OCI-LY3 (cell line): ENCODE measurements at regions not wholly inside any gene's neighbourhood (a gene's known extent, or its start where the extent isn't known, plus 50 kb on each side); places are given as distances from the start of the nearest gene placed in this dataset.

Source experiments
- H2AFZ ChIP-seq: fragments of 200-600, 300-600 bp; shearing (Covaris generic); 2 replicates; pipeline ENCODE4 v1.6.0; 2014; ENCODE audit warnings: antibody characterized with exemption, low read depth, low read length
- H3K27ac ChIP-seq: fragments of 200-600, 300-600 bp; sonication (generic); 2 replicates; pipeline ENCODE4 v1.5.1; 2014; ENCODE audit warnings: mild to moderate bottlenecking, low read length, moderate library complexity, mixed read lengths
- H3K27me3 ChIP-seq: fragments of 200-600, 300-600 bp; sonication (generic); 2 replicates; pipeline ENCODE4 v1.6.1; 2014; ENCODE audit warnings: low read depth, low read length, mixed read lengths
- H3K36me3 ChIP-seq: fragments of 200-600, 300-600 bp; sonication (generic); replicated peaks from 2 replicates; pipeline ENCODE3; 2014; ENCODE audit warnings: low read depth, low read length, mixed read lengths
- H3K4me1 ChIP-seq: fragments of 300-600, 200-600 bp; sonication (generic); 2 replicates; pipeline ENCODE4 v1.6.1; 2014; ENCODE audit warnings: low read length, mixed read lengths
- H3K4me2 ChIP-seq: fragments of 200-600, 300-600 bp; sonication (generic); 2 replicates; pipeline ENCODE4 v1.6.1; 2014; ENCODE audit warnings: low read length, mixed read lengths
- H3K4me3 ChIP-seq: fragments of 300-600, 200-600 bp; sonication (generic); 2 replicates; pipeline ENCODE4 v1.5.1; 2014; ENCODE audit warnings: antibody characterized with exemption, mild to moderate bottlenecking, low read length, moderate library complexity
- H3K79me2 ChIP-seq: fragments of 300-600, 200-600 bp; shearing (Covaris generic); 2 replicates; pipeline ENCODE4 v1.6.1; 2014; ENCODE audit warnings: mild to moderate bottlenecking, low read length, mixed read lengths
- H3K9ac ChIP-seq: fragments of 300-600, 200-600 bp; shearing (Covaris generic); 2 replicates; pipeline ENCODE4 v1.6.0; 2014; ENCODE audit warnings: mild to moderate bottlenecking, low read length, moderate library complexity
- H3K9me3 ChIP-seq: fragments of 200-600, 300-600 bp; shearing (Covaris generic); 2 replicates; pipeline ENCODE4 v1.6.1; 2014; ENCODE audit warnings: low read length, mixed read lengths; ENCODE audit not compliant: insufficient read depth
- H4K20me1 ChIP-seq: fragments of 200-600, 300-600 bp; sonication (generic); 2 replicates; pipeline ENCODE4 v1.6.1; 2016; ENCODE audit warnings: low read length, mixed read lengths; ENCODE audit not compliant: insufficient read depth
- CTCF ChIP-seq: fragments of 200-600, 300-600 bp; sonication (generic); IDR thresholded peaks from 2 replicates; pipeline ENCODE4 v1.5.1; 2014; ENCODE audit warnings: antibody characterized with exemption, low read length, low read depth
- EZH2phosphoT487 ChIP-seq: fragments of 200-600 bp; shearing (Covaris generic); IDR thresholded peaks from 2 replicates; pipeline ENCODE4 v1.6.1; 2018; ENCODE audit warnings: antibody characterized with exemption, mixed run types, low read depth

GRCh38 chr20:24048024-24048611 lies 59.5 kb upstream of the GGTLC1 start:
- Histone ChIP-seq H3K9me3 (no peaks in the 10 kb centered on the region), H3K27ac (no peak overlapping the region), H3K79me2 (no peaks in the 10 kb centered on the region), H3K27me3 (peaks cover 11% of the 10 kb centered on the region), H4K20me1 (no peaks in the 10 kb centered on the region), H3K4me2 (no peak overlapping the region), H3K9ac (no peak overlapping the region), H3K4me3 (no peak overlapping the region), H3K4me1 (0 out of 2 replicates have a peak, but pooled peaks cover 4% of the 10 kb centered on the region), H3K36me3 (no peaks in the 10 kb centered on the region), H2AFZ (no peak overlapping the region)
- TF ChIP-seq CTCF (no peak), EZH2phosphoT487 (no peak)

GRCh38 chr20:24046888-24047287 lies 58.3 kb upstream of the GGTLC1 start:
- no peaks in the 10 kb centered on the region for H3K79me2 ChIP-seq
- H3K9ac ChIP-seq: no peak overlapping the region

GRCh38 chr20:24045621-24046318 lies 57.2 kb upstream of the GGTLC1 start:
- peaks cover 12% of the 10 kb centered on the region for H3K27me3 ChIP-seq
- H3K4me1 ChIP-seq: 0 out of 2 replicates have a peak, but pooled peaks cover 4% of the 10 kb centered on the region
- no peaks in the 10 kb centered on the region for H4K20me1 ChIP-seq
- no peak overlapping the region for H3K27ac ChIP-seq
- TF ChIP-seq CTCF (no peak), EZH2phosphoT487 (no peak)
- no peaks in the 10 kb centered on the region for H3K36me3 ChIP-seq
- H3K79me2 ChIP-seq: no peaks in the 10 kb centered on the region
- H3K4me3 ChIP-seq: no peak overlapping the region
- H3K9ac ChIP-seq: no peak overlapping the region
- H3K9me3 ChIP-seq: no peaks in the 10 kb centered on the region
- H2AFZ ChIP-seq: no peak overlapping the region
- H3K4me2 ChIP-seq: no peak overlapping the region

More at GRCh38 chr20:24046888-24047287, 58.3 kb upstream of the GGTLC1 start:
- TF ChIP-seq EZH2phosphoT487 (no peak), CTCF (no peak)
- Histone ChIP-seq H4K20me1 (no peaks in the 10 kb centered on the region), H3K4me2 (no peak overlapping the region), H3K9me3 (no peaks in the 10 kb centered on the region), H3K27me3 (peaks cover 12% of the 10 kb centered on the region), H2AFZ (no peak overlapping the region), H3K4me1 (0 out of 2 replicates have a peak, but pooled peaks cover 4% of the 10 kb centered on the region), H3K36me3 (no peaks in the 10 kb centered on the region), H3K4me3 (no peak overlapping the region), H3K27ac (no peak overlapping the region)

GRCh38 chr20:24043294-24043693 lies 54.7 kb upstream of the GGTLC1 start:
- Histone ChIP-seq H4K20me1 (no peaks in the 10 kb centered on the region), H3K79me2 (no peaks in the 10 kb centered on the region), H3K36me3 (no peaks in the 10 kb centered on the region), H3K4me2 (no peak overlapping the region), H3K27ac (no peak overlapping the region), H2AFZ (no peak overlapping the region), H3K27me3 (peaks cover 12% of the 10 kb centered on the region), H3K4me3 (no peak overlapping the region), H3K9me3 (no peaks in the 10 kb centered on the region), H3K9ac (no peak overlapping the region), H3K4me1 (0 out of 2 replicates have a peak, but pooled peaks cover 4% of the 10 kb centered on the region)
- TF ChIP-seq CTCF: no peak
- TF ChIP-seq EZH2phosphoT487: no peak
